ENCODE measurements at regions not wholly inside any gene's neighbourhood (a gene's known extent, or its start where the extent isn't known, plus 50 kb on each side); places are given as distances from the start of the nearest gene placed in this dataset.

GRCh38 chr4:183812567-183812966 is 92.5 kb upstream of the STOX2 start:
- H3K36me3 Mint-ChIP-seq (ENCODE audit: insufficient read depth in 1 of 3, low read depth in 3 of 3): peaks cover 0 to 4% (median 4%) of the 10 kb centered on the region in 3 experiments; a peak in 4 of 7 replicates
- no peak overlapping the region for H4K5ac ChIP-seq (ENCODE audit: insufficient read length, low read depth, low read length)
- no peaks in the 10 kb centered on the region for H3K4me1 ChIP-seq (ENCODE audit: insufficient read depth, low read length)
- H3K14ac ChIP-seq (ENCODE audit: insufficient read depth, low read length): no peak overlapping the region
- H3K23me2 ChIP-seq (ENCODE audit: insufficient read length, low read depth, low read length, poor library complexity, severe bottlenecking): no peaks in the 10 kb centered on the region
- no peak overlapping the region for H2BK20ac ChIP-seq (ENCODE audit: low read depth, low read length, poor library complexity, severe bottlenecking)
- no peak overlapping the region for H2AFZ ChIP-seq (ENCODE audit: low read length)
- H4K20me1 ChIP-seq (ENCODE audit: control insufficient read depth, insufficient read depth, insufficient read length): no peaks in the 10 kb centered on the region
- H3K4me3 Mint-ChIP-seq: no peak overlapping the region
- no peak overlapping the region for H2BK120ac ChIP-seq (ENCODE audit: low read depth, low read length, poor library complexity, severe bottlenecking)
- no peaks in the 10 kb centered on the region for H3K79me1 ChIP-seq (ENCODE audit: insufficient read depth, low read depth, low read length, poor library complexity, severe bottlenecking)
- H3K23ac ChIP-seq (ENCODE audit: insufficient read length, low read depth, low read length): no peak overlapping the region
- no peak overlapping the region for H3T11ph ChIP-seq (ENCODE audit: low read length)
- H4K91ac ChIP-seq (ENCODE audit: insufficient read length, low read depth, low read length): no peak overlapping the region
- DNase-seq: no peak
- H4K8ac ChIP-seq (replicated peaks; ENCODE audit: insufficient read length, low read depth, low read length): no peak overlapping the region
- H3K56ac ChIP-seq (ENCODE audit: insufficient read length, low read depth, low read length): no peak overlapping the region
- no peaks in the 10 kb centered on the region for H3K79me2 ChIP-seq (ENCODE audit: insufficient read depth, low read length)
- no CpG with 5 or more reads among the region's 1 CpG for WGBS (ENCODE audit: extremely low coverage, insufficient read length, low lambda C conversion rate)
- no peaks in the 10 kb centered on the region; the same call in 1 of the 2 replicates for H3K27me3 Mint-ChIP-seq (ENCODE audit: low read depth)
- H3K4me2 ChIP-seq (ENCODE audit: insufficient read depth, insufficient read length, low read length): no peak overlapping the region
- no peak overlapping the region for H2BK15ac ChIP-seq (ENCODE audit: low read depth, low read length)
- no peak overlapping the region for H2AK5ac ChIP-seq (ENCODE audit: insufficient read length, low read length)
- peaks cover 7 to 8% of the 10 kb centered on the region in 2 experiments for H3K4me1 Mint-ChIP-seq
- H2BK5ac ChIP-seq (ENCODE audit: insufficient read length, low read length): no peak overlapping the region
- no peak overlapping the region for H3K27ac Mint-ChIP-seq
- no peaks in the 10 kb centered on the region for H3K27me3 ChIP-seq (ENCODE audit: insufficient read depth, low read length)
- no peak overlapping the region for H3K4ac ChIP-seq (ENCODE audit: low read depth, low read length)
- H2BK12ac ChIP-seq (ENCODE audit: insufficient read length, low read depth, low read length): no peak overlapping the region
- H3K18ac ChIP-seq (ENCODE audit: insufficient read length, low read depth, low read length): no peak overlapping the region
- H3K9ac ChIP-seq (ENCODE audit: extremely low read depth, insufficient read length, low read length): no peak overlapping the region
- H3K27ac ChIP-seq (ENCODE audit: insufficient read length, low read depth, low read length): no peak overlapping the region
- H3K9me3 Mint-ChIP-seq: peaks cover 7 to 8% of the 10 kb centered on the region in 2 experiments
- TF ChIP-seq CTCF (conservative IDR thresholded peaks at IDR 0.05): no peak
- H3K9me3 ChIP-seq (ENCODE audit: control insufficient read depth, low read depth, low read length): no peaks in the 10 kb centered on the region

Data from H9 (cell line).